AG10803 (cell line): ENCODE measurements at regions not wholly inside any gene's neighbourhood (a gene's known extent, or its start where the extent isn't known, plus 50 kb on each side); places are given as distances from the start of the nearest gene placed in this dataset.

Experiments
- DNase-seq: peaks from one replicate; pipeline ENCODE4 v3.0.0; 2010; ENCODE audit warnings: low read depth
- H3K4me3 ChIP-seq: 2 replicates; pipeline ENCODE4 v1.5.1; 2011; ENCODE audit warnings: mild to moderate bottlenecking, low read length, control low read depth
- CTCF ChIP-seq: conservative IDR thresholded peaks from 2 replicates; pipeline ENCODE4 v1.5.1; 2011; ENCODE audit warnings: mild to moderate bottlenecking, low read length, control low read depth, inconsistent platforms

- no peak for TF ChIP-seq CTCF
- no peak overlapping the region for H3K4me3 ChIP-seq
- no peak for DNase-seq
Measured at GRCh38 chr10:36325815-36326214, 683.7 kb upstream of the FZD8 start.

GRCh38 chr10:36324831-36325230 is 682.7 kb upstream of the FZD8 start:
- DNase-seq = no peak
- TF ChIP-seq CTCF = no peak
- H3K4me3 ChIP-seq = no peak overlapping the region

- DNase-seq = no peak
- no peak overlapping the region for H3K4me3 ChIP-seq
- no peak for TF ChIP-seq CTCF
Measured at GRCh38 chr10:36313142-36313541, 671.0 kb upstream of the FZD8 start.

GRCh38 chr10:36303896-36304295 is 661.8 kb upstream of the FZD8 start:
- H3K4me3 ChIP-seq = no peak overlapping the region
- no peak for TF ChIP-seq CTCF
- no peak for DNase-seq

- DNase-seq = no peak
- TF ChIP-seq CTCF = no peak
- no peak overlapping the region for H3K4me3 ChIP-seq
Measured at GRCh38 chr10:36302086-36302485, 660.0 kb upstream of the FZD8 start.

GRCh38 chr10:36301539-36301938 is 659.4 kb upstream of the FZD8 start:
- no peak overlapping the region for H3K4me3 ChIP-seq
- no peak for DNase-seq
- TF ChIP-seq CTCF = no peak

- TF ChIP-seq CTCF = no peak
- no peak overlapping the region for H3K4me3 ChIP-seq
- DNase-seq = no peak
Measured at GRCh38 chr10:36301139-36301538, 659.0 kb upstream of the FZD8 start.
